ENCODE measurements at regions not wholly inside any gene's neighbourhood (a gene's known extent, or its start where the extent isn't known, plus 50 kb on each side); places are given as distances from the start of the nearest gene placed in this dataset.

DNA sequence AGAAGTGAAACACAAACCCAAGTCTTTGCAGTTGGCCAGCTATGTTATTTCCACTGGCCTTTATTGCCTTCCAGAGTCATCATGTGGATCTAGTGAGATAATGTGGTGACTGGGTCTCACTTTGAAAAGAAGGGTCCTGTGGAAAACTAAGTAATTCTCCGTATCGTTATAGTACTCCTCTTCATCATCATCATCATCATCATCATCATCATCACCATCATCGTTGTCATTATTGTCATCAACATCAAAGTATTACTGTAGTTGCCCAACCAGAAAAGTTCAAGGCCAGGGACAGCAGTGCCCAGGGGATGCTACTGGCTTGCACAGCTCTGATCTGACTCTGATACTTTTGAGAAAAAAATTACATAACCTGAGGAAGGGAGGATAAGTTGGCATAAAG lies 295.6 kb upstream of the F9 start:
- no peaks in the 10 kb centered on the region for H3K9me3 ChIP-seq (ENCODE audit: low read length)
- no peaks in the 10 kb centered on the region for H3K79me2 ChIP-seq (ENCODE audit: insufficient read depth, low read depth, low read length)
- TF ChIP-seq, protein P1, sequence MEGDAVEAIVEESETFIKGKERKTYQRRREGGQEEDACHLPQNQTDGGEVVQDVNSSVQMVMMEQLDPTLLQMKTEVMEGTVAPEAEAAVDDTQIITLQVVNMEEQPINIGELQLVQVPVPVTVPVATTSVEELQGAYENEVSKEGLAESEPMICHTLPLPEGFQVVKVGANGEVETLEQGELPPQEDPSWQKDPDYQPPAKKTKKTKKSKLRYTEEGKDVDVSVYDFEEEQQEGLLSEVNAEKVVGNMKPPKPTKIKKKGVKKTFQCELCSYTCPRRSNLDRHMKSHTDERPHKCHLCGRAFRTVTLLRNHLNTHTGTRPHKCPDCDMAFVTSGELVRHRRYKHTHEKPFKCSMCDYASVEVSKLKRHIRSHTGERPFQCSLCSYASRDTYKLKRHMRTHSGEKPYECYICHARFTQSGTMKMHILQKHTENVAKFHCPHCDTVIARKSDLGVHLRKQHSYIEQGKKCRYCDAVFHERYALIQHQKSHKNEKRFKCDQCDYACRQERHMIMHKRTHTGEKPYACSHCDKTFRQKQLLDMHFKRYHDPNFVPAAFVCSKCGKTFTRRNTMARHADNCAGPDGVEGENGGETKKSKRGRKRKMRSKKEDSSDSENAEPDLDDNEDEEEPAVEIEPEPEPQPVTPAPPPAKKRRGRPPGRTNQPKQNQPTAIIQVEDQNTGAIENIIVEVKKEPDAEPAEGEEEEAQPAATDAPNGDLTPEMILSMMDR (conservative IDR thresholded peaks at IDR 0.05; ENCODE audit: low read length): no peak
- TF ChIP-seq EZH2phosphoT487 (IDR thresholded peaks at IDR 0.05; ENCODE audit: borderline replicate concordance, low read depth, low read length): no peak
- CTCF ChIA-PET (ENCODE audit: unreplicated experiment): no interaction called here
- POLR2A ChIA-PET: no interaction called here
- intact Hi-C loops (cut with micrococcal nuclease; ENCODE audit: unreplicated experiment): no loop called here
- H3K27ac ChIP-seq (ENCODE audit: low read depth, low read length, poor library complexity, severe bottlenecking): no peak overlapping the region
- H3K9me2 ChIP-seq (ENCODE audit: insufficient read depth, low read length): no peaks in the 10 kb centered on the region
- H3K4me3 ChIP-seq (ENCODE audit: low read depth, low read length, poor library complexity, severe bottlenecking): no peak overlapping the region
- no peak overlapping the region for H3K4me2 ChIP-seq (ENCODE audit: low read length)
- H3K36me3 ChIP-seq (ENCODE audit: insufficient read depth, low read length): no peaks in the 10 kb centered on the region
- DNase-seq (ENCODE audit: low spot score): no peak
- no TSS peak for BruUV-seq (replicated peaks)
- no peaks in the 10 kb centered on the region for H4K20me1 ChIP-seq (ENCODE audit: insufficient read depth, low read length)
- no peaks in the 10 kb centered on the region for H3K4me1 ChIP-seq (ENCODE audit: insufficient read depth, low read length, poor library complexity, severe bottlenecking)
- H2AFZ ChIP-seq (ENCODE audit: low read length): no peak overlapping the region

DNA sequence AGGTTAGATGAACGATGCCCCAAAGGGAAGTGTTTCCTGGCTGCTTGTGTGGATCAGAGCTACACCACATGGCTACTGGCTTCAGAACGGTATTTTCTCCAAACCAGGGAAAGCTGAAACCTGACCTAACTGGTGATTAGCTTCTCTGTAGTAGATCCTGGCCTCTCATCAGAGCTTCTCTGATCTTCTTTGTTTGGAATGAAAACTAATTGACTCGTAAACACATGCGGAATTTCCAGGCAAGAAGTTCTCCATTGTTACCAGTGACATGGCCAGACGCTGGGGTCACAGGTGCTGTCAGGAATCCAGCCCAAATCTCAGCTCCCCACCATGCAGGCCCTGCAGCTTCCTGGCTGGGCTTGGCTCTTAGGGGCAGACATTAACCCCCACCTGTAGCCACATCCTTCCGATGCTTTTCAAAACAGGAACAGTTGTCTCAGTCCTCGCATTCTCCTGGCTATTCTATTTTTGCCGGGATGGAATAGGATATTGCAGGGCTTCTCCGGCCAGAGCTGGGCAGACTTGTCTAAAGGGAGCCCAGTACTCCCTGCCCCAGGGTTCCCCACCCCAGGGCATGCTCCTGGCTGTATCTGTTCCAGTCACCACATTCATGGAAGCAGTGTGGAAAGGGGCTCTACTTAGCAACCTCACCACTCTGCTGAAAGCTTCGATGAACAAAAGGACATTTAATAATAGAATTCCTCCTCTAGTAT lies 305.4 kb upstream of the F9 start:
- DNase-seq (ENCODE audit: low spot score): no peak
- no peak overlapping the region for H3K27ac ChIP-seq (ENCODE audit: low read depth, low read length, poor library complexity, severe bottlenecking)
- no peaks in the 10 kb centered on the region for H3K4me1 ChIP-seq (ENCODE audit: insufficient read depth, low read length, poor library complexity, severe bottlenecking)
- H3K79me2 ChIP-seq (ENCODE audit: insufficient read depth, low read depth, low read length): no peaks in the 10 kb centered on the region
- POLR2A ChIA-PET: interaction anchor here (0.5 kb wide), 1 partner anchor 49 kb away, joined by 3 read pairs; no protein-coding TSS in a partner anchor
- intact Hi-C loops (cut with micrococcal nuclease; ENCODE audit: unreplicated experiment): no loop called here
- no peaks in the 10 kb centered on the region for H3K9me2 ChIP-seq (ENCODE audit: insufficient read depth, low read length)
- CTCF ChIA-PET (ENCODE audit: unreplicated experiment): no interaction called here
- no peaks in the 10 kb centered on the region for H4K20me1 ChIP-seq (ENCODE audit: insufficient read depth, low read length)
- no peak overlapping the region for H3K4me3 ChIP-seq (ENCODE audit: low read depth, low read length, poor library complexity, severe bottlenecking)
- no peak overlapping the region for H3K4me2 ChIP-seq (ENCODE audit: low read length)
- TF ChIP-seq, protein P1 (conservative IDR thresholded peaks at IDR 0.05; ENCODE audit: low read length): no peak
- TF ChIP-seq EZH2phosphoT487 (IDR thresholded peaks at IDR 0.05; ENCODE audit: borderline replicate concordance, low read depth, low read length): no peak
- no peaks in the 10 kb centered on the region for H3K9me3 ChIP-seq (ENCODE audit: low read length)
- no peak overlapping the region for H2AFZ ChIP-seq (ENCODE audit: low read length)
- no TSS peak for BruUV-seq (replicated peaks)
- H3K36me3 ChIP-seq (ENCODE audit: insufficient read depth, low read length): no peaks in the 10 kb centered on the region

DNA sequence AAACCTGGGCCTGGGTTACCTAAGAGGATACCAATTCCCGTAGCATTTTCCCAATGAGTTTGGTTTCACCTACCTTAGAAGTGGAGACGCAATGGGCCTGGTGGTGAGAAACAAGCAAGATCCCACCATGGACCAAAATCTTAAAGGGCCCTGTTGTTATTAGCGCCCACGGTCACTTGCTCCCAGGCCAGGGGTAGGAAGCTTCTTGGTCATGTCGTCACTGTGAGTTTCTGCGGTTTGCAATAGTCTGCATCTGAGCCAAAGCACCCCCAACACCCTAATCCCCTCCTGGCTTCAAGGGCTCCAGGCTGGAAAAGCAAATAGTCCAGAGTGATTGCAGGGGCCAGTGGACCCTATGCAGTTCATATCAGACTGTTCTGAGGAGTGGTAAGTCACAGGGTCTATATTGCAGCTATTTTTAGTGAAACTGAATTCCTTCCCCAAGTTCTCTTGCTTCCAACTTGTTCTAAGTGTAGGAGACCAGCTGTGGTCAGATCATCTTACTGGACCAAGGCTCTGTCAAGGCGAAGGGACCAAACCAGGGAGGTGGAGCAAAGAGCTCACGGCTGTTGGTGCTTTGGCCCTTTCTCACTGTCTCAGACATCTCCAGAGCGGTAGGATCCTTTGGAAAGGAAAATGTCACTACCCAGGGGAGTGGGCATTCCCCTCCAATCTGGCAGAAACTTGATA lies 307.9 kb upstream of the F9 start:
- CTCF ChIA-PET (ENCODE audit: unreplicated experiment): no interaction called here

More for the DNA sequence above, 307.9 kb upstream of the F9 start:
- H4K20me1 ChIP-seq (ENCODE audit: insufficient read depth, low read length): no peaks in the 10 kb centered on the region
- no peaks in the 10 kb centered on the region for H3K4me1 ChIP-seq (ENCODE audit: insufficient read depth, low read length, poor library complexity, severe bottlenecking)
- intact Hi-C loops (cut with micrococcal nuclease; ENCODE audit: unreplicated experiment): no loop called here
- POLR2A ChIA-PET: no interaction called here
- no peak overlapping the region for H3K4me3 ChIP-seq (ENCODE audit: low read depth, low read length, poor library complexity, severe bottlenecking)
- no peaks in the 10 kb centered on the region for H3K9me2 ChIP-seq (ENCODE audit: insufficient read depth, low read length)
- no TSS peak for BruUV-seq (replicated peaks)
- no peak overlapping the region for H2AFZ ChIP-seq (ENCODE audit: low read length)
- H3K4me2 ChIP-seq (ENCODE audit: low read length): no peak overlapping the region
- no peak overlapping the region for H3K27ac ChIP-seq (ENCODE audit: low read depth, low read length, poor library complexity, severe bottlenecking)
- no peaks in the 10 kb centered on the region for H3K36me3 ChIP-seq (ENCODE audit: insufficient read depth, low read length)
- no peaks in the 10 kb centered on the region for H3K9me3 ChIP-seq (ENCODE audit: low read length)
- no peaks in the 10 kb centered on the region for H3K79me2 ChIP-seq (ENCODE audit: insufficient read depth, low read depth, low read length)
- TF ChIP-seq EZH2phosphoT487 (IDR thresholded peaks at IDR 0.05; ENCODE audit: borderline replicate concordance, low read depth, low read length): no peak
- TF ChIP-seq, protein P1 (conservative IDR thresholded peaks at IDR 0.05; ENCODE audit: low read length): no peak
- DNase-seq (ENCODE audit: low spot score): no peak
